IMR-90 (cell line): ENCODE measurements at regions not wholly inside any gene's neighbourhood (a gene's known extent, or its start where the extent isn't known, plus 50 kb on each side); places are given as distances from the start of the nearest gene placed in this dataset.

ENCODE experiments used
- ATAC-seq: fragments of 200-7000 bp; cut with Tn5 transposase; 2 replicates; pipeline ENCODE4 v1.9.1; 2020; ENCODE audit warnings: low read depth, mild to moderate bottlenecking, moderate library complexity
- BruUV-seq: library from RNA; stranded (reverse); fragments of 400-500 nt; replicated peaks from 2 replicates; lab custom pipeline; 2021; lab: Mats Ljungman, UMichigan
- CTCF ChIA-PET: fragments of 300-600 bp; formaldehyde crosslinking; extraction: SDS; loops from one replicate; lab custom pipeline; 2021; ENCODE audit warnings: antibody characterized with exemption; lab: Yijun Ruan, JAX
- POLR2A ChIA-PET: fragments of 300-600 bp; sonication (Branson Sonifier 250); formaldehyde crosslinking; loops from one replicate; lab custom pipeline; 2022; ENCODE audit warnings: antibody characterized with exemption; ENCODE audit not compliant: unreplicated experiment; lab: Charles Lee
- DNase-seq: peaks from one replicate; pipeline ENCODE4 v3.0.0; 2013
- H2AFZ ChIP-seq: replicated peaks from 2 replicates; pipeline ENCODE3; 2013; ENCODE audit warnings: low read length, mild to moderate bottlenecking; ENCODE audit not compliant: poor library complexity
- H2AK5ac ChIP-seq: 2 replicates; pipeline ENCODE4 v1.6.1; 2013; ENCODE audit warnings: low read depth, low read length, inconsistent platforms
- H2AK9ac ChIP-seq: replicated peaks from 2 replicates; pipeline ENCODE3; 2013; ENCODE audit warnings: mild to moderate bottlenecking, low read depth, low read length, moderate library complexity; ENCODE audit not compliant: poor library complexity
- H2BK120ac ChIP-seq: 2 replicates; pipeline ENCODE4 v1.6.1; 2013; ENCODE audit warnings: low read depth, low read length, inconsistent platforms
- H2BK15ac ChIP-seq: 3 replicates; pipeline ENCODE4 v1.6.1; 2013; ENCODE audit warnings: low read depth, low read length, inconsistent platforms
- H2BK20ac ChIP-seq: 2 replicates; pipeline ENCODE4 v1.6.1; 2013; ENCODE audit warnings: low read depth, mild to moderate bottlenecking, inconsistent platforms, low read length, moderate library complexity
- H2BK5ac ChIP-seq: 2 replicates; pipeline ENCODE4 v1.6.1; 2013; ENCODE audit warnings: mild to moderate bottlenecking, low read depth, low read length, inconsistent platforms; ENCODE audit not compliant: poor library complexity, severe bottlenecking
- H3K14ac ChIP-seq: replicated peaks from 2 replicates; pipeline ENCODE4 v1.6.1; 2013; ENCODE audit warnings: low read depth, low read length, inconsistent platforms
- H3K18ac ChIP-seq: 2 replicates; pipeline ENCODE4 v1.6.1; 2013; ENCODE audit warnings: low read depth, low read length, control low read depth
- H3K23ac ChIP-seq: 2 replicates; pipeline ENCODE4 v1.6.1; 2013; ENCODE audit warnings: low read depth, low read length, inconsistent platforms
- H3K27ac ChIP-seq: 2 replicates; pipeline ENCODE4 v1.5.1; 2013; ENCODE audit warnings: mild to moderate bottlenecking, control low read depth, low read length; ENCODE audit not compliant: insufficient read depth
- H3K27me3 ChIP-seq: 2 replicates; pipeline ENCODE4 v1.6.1; 2013; ENCODE audit warnings: low read length; ENCODE audit not compliant: control insufficient read depth, insufficient read depth
- H3K36me3 ChIP-seq: 2 replicates; pipeline ENCODE4 v1.6.1; 2013; ENCODE audit warnings: low read length, mixed read lengths; ENCODE audit not compliant: control insufficient read depth, insufficient read depth
- H3K4ac ChIP-seq: 2 replicates; pipeline ENCODE4 v1.6.1; 2013; ENCODE audit warnings: low read depth, low read length, inconsistent platforms
- H3K4me1 ChIP-seq: 2 replicates; pipeline ENCODE4 v1.6.1; 2013; ENCODE audit warnings: low read length, mixed read lengths; ENCODE audit not compliant: control insufficient read depth, insufficient read depth
- H3K4me2 ChIP-seq: 2 replicates; pipeline ENCODE4 v1.6.1; 2013; ENCODE audit warnings: low read depth, mild to moderate bottlenecking, control low read depth, low read length, moderate library complexity
- H3K4me3 ChIP-seq: 2 replicates; pipeline ENCODE4 v1.5.1; 2013; ENCODE audit warnings: low read depth, mild to moderate bottlenecking, control low read depth, low read length, moderate library complexity; ENCODE audit not compliant: insufficient read depth
- H3K56ac ChIP-seq: 2 replicates; pipeline ENCODE4 v1.6.1; 2013; ENCODE audit warnings: low read length, inconsistent platforms; ENCODE audit not compliant: insufficient read depth; ENCODE audit errors: extremely low read depth
- H3K79me1 ChIP-seq, 2 experiments: 2 replicates each; pipeline ENCODE4 v1.6.1; 2013; ENCODE audit warnings: low read length in 2 of 2, inconsistent platforms in 1 of 2, low read depth in 1 of 2
- H3K9ac ChIP-seq: 2 replicates; pipeline ENCODE4 v1.6.1; 2013; ENCODE audit warnings: low read depth, low read length, control low read depth
- H3K9me1 ChIP-seq: 2 replicates; pipeline ENCODE4 v1.6.1; 2013; ENCODE audit warnings: low read length, inconsistent platforms; ENCODE audit not compliant: insufficient read depth
- H3K9me3 ChIP-seq: 2 replicates; pipeline ENCODE4 v1.6.1; 2013; ENCODE audit warnings: low read length; ENCODE audit not compliant: control insufficient read depth, insufficient read depth
- H4K20me1 ChIP-seq: 2 replicates; pipeline ENCODE4 v1.6.1; 2013; ENCODE audit warnings: low read length, inconsistent platforms; ENCODE audit not compliant: insufficient read depth
- H4K5ac ChIP-seq: 2 replicates; pipeline ENCODE4 v1.6.1; 2013; ENCODE audit warnings: mild to moderate bottlenecking, low read depth, low read length, control low read depth
- H4K8ac ChIP-seq, 2 experiments: 2 replicates each; pipeline ENCODE4 v1.6.1; 2013; ENCODE audit warnings: low read depth in 2 of 2, low read length in 2 of 2, control low read depth in 1 of 2, inconsistent platforms in 1 of 2
- H4K91ac ChIP-seq: 2 replicates; pipeline ENCODE4 v1.6.1; 2013; ENCODE audit warnings: low read depth, low read length, inconsistent platforms; ENCODE audit not compliant: insufficient read depth
- BHLHE40 ChIP-seq: fragments of 150-350 bp; IDR thresholded peaks from 2 replicates; pipeline ENCODE4 v1.6.1; 2016; ENCODE audit warnings: mild to moderate bottlenecking, low read depth, low read length
- CEBPB ChIP-seq: IDR thresholded peaks from 2 replicates; pipeline ENCODE4 v1.6.1; 2012; ENCODE audit warnings: low read depth, low read length, improper control_type of control experiment
- CHD1 ChIP-seq: IDR thresholded peaks from 2 replicates; pipeline ENCODE4 v1.6.1; 2012; ENCODE audit warnings: low read depth, low read length, improper control_type of control experiment
- ELK1 ChIP-seq: fragments of 150-350 bp; IDR thresholded peaks from 2 replicates; pipeline ENCODE4 v1.6.1; 2016; ENCODE audit warnings: low read depth, mild to moderate bottlenecking, low read length, moderate library complexity, borderline replicate concordance
- MAFK ChIP-seq: IDR thresholded peaks from 2 replicates; pipeline ENCODE4 v1.6.1; 2012; ENCODE audit warnings: low read depth, low read length, improper control_type of control experiment
- MXI1 ChIP-seq: IDR thresholded peaks from 2 replicates; pipeline ENCODE4 v1.6.1; 2012; ENCODE audit warnings: low read depth, mild to moderate bottlenecking, low read length, moderate library complexity, borderline replicate concordance
- NFE2L2 ChIP-seq: fragments of 150-350 bp; IDR thresholded peaks from 2 replicates; pipeline ENCODE4 v1.6.1; 2016; ENCODE audit warnings: low read depth, mild to moderate bottlenecking, low read length
- SMC3 ChIP-seq: fragments of 150-350 bp; IDR thresholded peaks from 2 replicates; pipeline ENCODE4 v1.6.1; 2016; ENCODE audit warnings: low read depth, mild to moderate bottlenecking, antibody characterized with exemption, low read length, moderate library complexity
- USF2 ChIP-seq: fragments of 150-350 bp; IDR thresholded peaks from 2 replicates; pipeline ENCODE4 v1.6.1; 2017; ENCODE audit warnings: mild to moderate bottlenecking, antibody characterized with exemption, low read length, low read depth
- WGBS, 2 experiments: methylation state at CpG; one replicate each; pipeline versions ENCODE4 v1.1.5 to v1.1.7; 2013; ENCODE audit warnings: missing lambda C conversion rate in 2 of 2; ENCODE audit not compliant: insufficient read length in 1 of 2; ENCODE audit errors: extremely low coverage in 2 of 2; 5-methylcytosine and 5-hydroxymethylcytosine counted together
- dilution Hi-C: fragments of 300-500 bp; cut with HindIII; formaldehyde crosslinking; loops from one replicate; pipeline ENCODE4 v1.14.3; 2018; ENCODE audit warnings: low sequenced_read_pairs; ENCODE audit not compliant: unreplicated experiment
- in situ Hi-C: fragments of 300-500 bp; cut with MboI; formaldehyde crosslinking; loops from 3 replicates; pipeline ENCODE4 v1.14.3; 2019; ENCODE audit warnings: low sequenced_read_pairs, inconsistent platforms, mixed read lengths
- intact Hi-C: fragments of 100-400 bp; cut with micrococcal nuclease; formaldehyde crosslinking; loops from 2 replicates; pipeline ENCODE4 v1.10.0; 2022

- ATAC-seq, result no peak
- Histone ChIP-seq H3K14ac (no peak overlapping the region), H3K36me3 (no peaks in the 10 kb centered on the region), H2AK5ac (no peak overlapping the region), H2AFZ (no peak overlapping the region), H3K4me3 (no peak overlapping the region), H3K18ac (no peak overlapping the region), H4K8ac (no peak overlapping the region), H2BK5ac (no peak overlapping the region), H4K20me1 (no peaks in the 10 kb centered on the region), H4K91ac (no peak overlapping the region), H3K79me1 (no peaks in the 10 kb centered on the region), H3K27me3 (no peaks in the 10 kb centered on the region), H3K4me1 (no peaks in the 10 kb centered on the region), H2BK15ac (no peak overlapping the region), H3K23ac (no peak overlapping the region), H2AK9ac (no peak overlapping the region), H3K4me2 (no peak overlapping the region), H2BK120ac (no peak overlapping the region), H4K5ac (no peak overlapping the region), H3K4ac (no peak overlapping the region), H3K9me3 (peaks cover 32% of the 10 kb centered on the region), H2BK20ac (no peak overlapping the region), H3K9ac (no peak overlapping the region), H3K9me1 (no peaks in the 10 kb centered on the region), H3K56ac (no peak overlapping the region), H3K27ac (no peak overlapping the region)
- dilution Hi-C loops, result no loop called here
- intact Hi-C loops, result no loop called here
- in situ Hi-C loops, result no loop called here
- no TSS peak for BruUV-seq
- DNase-seq, result no peak
- 21% methylated on average over 2 of the region's 9 CpGs; no CpG with 5 or more reads in 1 of the 2 experiments for WGBS, 2 experiments
- TF ChIP-seq CEBPB (no peak), CHD1 (no peak), BHLHE40 (no peak), SMC3 (no peak), NFE2L2 (no peak), ELK1 (no peak), MXI1 (no peak), USF2 (no peak), MAFK (no peak)
- POLR2A ChIA-PET, result no interaction called here
- CTCF ChIA-PET, result no interaction called here
Observed at GRCh38 chr1:5491207-5491904, 500.9 kb downstream of the NPHP4 start.
